ENCODE measurements at regions not wholly inside any gene's neighbourhood (a gene's known extent, or its start where the extent isn't known, plus 50 kb on each side); places are given as distances from the start of the nearest gene placed in this dataset.

DNA sequence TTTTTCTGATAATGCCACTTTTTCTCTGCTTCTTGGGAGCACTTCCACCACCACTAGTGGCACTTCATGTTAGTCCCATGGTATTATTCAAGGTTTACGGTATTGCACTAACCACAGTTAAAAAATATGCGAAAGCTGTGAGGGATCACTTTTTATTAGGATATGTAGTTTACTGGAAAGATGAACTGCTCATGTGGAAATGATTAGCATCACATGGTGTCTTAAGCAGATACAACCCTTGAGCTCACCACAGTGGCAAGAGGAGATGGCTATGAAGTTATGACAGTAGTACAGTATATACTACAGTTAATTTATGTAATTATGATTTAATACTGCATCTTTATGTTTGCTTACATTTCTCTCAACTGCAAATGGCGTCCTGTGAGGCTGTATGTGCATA lies 134.5 kb upstream of the HMGN3 start:
- TF ChIP-seq, protein P1, sequence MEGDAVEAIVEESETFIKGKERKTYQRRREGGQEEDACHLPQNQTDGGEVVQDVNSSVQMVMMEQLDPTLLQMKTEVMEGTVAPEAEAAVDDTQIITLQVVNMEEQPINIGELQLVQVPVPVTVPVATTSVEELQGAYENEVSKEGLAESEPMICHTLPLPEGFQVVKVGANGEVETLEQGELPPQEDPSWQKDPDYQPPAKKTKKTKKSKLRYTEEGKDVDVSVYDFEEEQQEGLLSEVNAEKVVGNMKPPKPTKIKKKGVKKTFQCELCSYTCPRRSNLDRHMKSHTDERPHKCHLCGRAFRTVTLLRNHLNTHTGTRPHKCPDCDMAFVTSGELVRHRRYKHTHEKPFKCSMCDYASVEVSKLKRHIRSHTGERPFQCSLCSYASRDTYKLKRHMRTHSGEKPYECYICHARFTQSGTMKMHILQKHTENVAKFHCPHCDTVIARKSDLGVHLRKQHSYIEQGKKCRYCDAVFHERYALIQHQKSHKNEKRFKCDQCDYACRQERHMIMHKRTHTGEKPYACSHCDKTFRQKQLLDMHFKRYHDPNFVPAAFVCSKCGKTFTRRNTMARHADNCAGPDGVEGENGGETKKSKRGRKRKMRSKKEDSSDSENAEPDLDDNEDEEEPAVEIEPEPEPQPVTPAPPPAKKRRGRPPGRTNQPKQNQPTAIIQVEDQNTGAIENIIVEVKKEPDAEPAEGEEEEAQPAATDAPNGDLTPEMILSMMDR (IDR thresholded peaks at IDR 0.05), result no peak
- TF ChIP-seq POLR2A (IDR thresholded peaks at IDR 0.05) (no peak), EP300 (IDR thresholded peaks at IDR 0.05) (no peak)
